Caco-2 (cell line): ENCODE measurements at regions not wholly inside any gene's neighbourhood (a gene's known extent, or its start where the extent isn't known, plus 50 kb on each side); places are given as distances from the start of the nearest gene placed in this dataset.

Source experiments
- BruUV-seq: library from RNA; stranded (reverse); fragments of 400-500 nt; replicated peaks from 2 replicates; lab custom pipeline; 2021; lab: Mats Ljungman, UMichigan
- CTCF ChIA-PET: fragments of 300-600 bp; sonication (Branson Sonifier 250); formaldehyde crosslinking; loops from one replicate; lab custom pipeline; 2022; ENCODE audit warnings: antibody characterized with exemption; lab: Charles Lee
- POLR2A ChIA-PET: fragments of 300-600 bp; sonication (Branson Sonifier 250); formaldehyde crosslinking; loops from one replicate; lab custom pipeline; 2022; ENCODE audit warnings: antibody characterized with exemption; lab: Charles Lee
- DNase-seq, 2 experiments: peaks; one replicate each; pipeline versions ENCODE4 v3.0.0 to v3.0.0-alpha.2; 2020 to 2022
- H3K27me3 ChIP-seq: replicated peaks from 2 replicates; pipeline ENCODE4 v1.6.0; 2011; ENCODE audit warnings: low read length; ENCODE audit not compliant: control insufficient read depth, insufficient read depth
- H3K36me3 ChIP-seq: 2 replicates; pipeline ENCODE4 v1.5.1; 2011; ENCODE audit warnings: low read length; ENCODE audit not compliant: control insufficient read depth, insufficient read depth
- H3K4me1 ChIP-seq: fragments of 250-450 bp; sonication (Bioruptor Pico); 2 replicates; pipeline ENCODE4 v1.5.1; 2020; ENCODE audit warnings: mild to moderate bottlenecking
- H3K4me3 ChIP-seq: 2 replicates; pipeline ENCODE4 v1.5.1; 2011; ENCODE audit warnings: low read depth, mild to moderate bottlenecking, control low read depth, low read length
- H3K9me3 ChIP-seq: fragments of 250-450 bp; sonication (Bioruptor Pico); 2 replicates; pipeline ENCODE4 v1.5.1; 2020; ENCODE audit warnings: mild to moderate bottlenecking, moderate library complexity
- H3K27ac Mint-ChIP-seq: one replicate; pipeline ENCODE4 v1.8.0; 2022; ENCODE audit warnings: mixed read lengths; ENCODE audit not compliant: unreplicated experiment
- H3K27me3 Mint-ChIP-seq: one replicate; pipeline ENCODE4 v1.8.0; 2022; ENCODE audit warnings: mixed read lengths; ENCODE audit not compliant: insufficient read depth, unreplicated experiment
- H3K36me3 Mint-ChIP-seq: one replicate; pipeline ENCODE4 v1.8.0; 2022; ENCODE audit warnings: mild to moderate bottlenecking, mixed read lengths; ENCODE audit not compliant: insufficient read depth, unreplicated experiment
- H3K4me1 Mint-ChIP-seq: one replicate; pipeline ENCODE4 v1.8.0; 2022; ENCODE audit warnings: low read depth, mixed read lengths; ENCODE audit not compliant: unreplicated experiment
- H3K4me3 Mint-ChIP-seq: one replicate; pipeline ENCODE4 v1.8.0; 2022; ENCODE audit warnings: mild to moderate bottlenecking, moderate library complexity, mixed read lengths; ENCODE audit not compliant: unreplicated experiment
- H3K9me3 Mint-ChIP-seq: one replicate; pipeline ENCODE4 v1.8.0; 2022; ENCODE audit warnings: mixed read lengths; ENCODE audit not compliant: unreplicated experiment
- intact Hi-C: fragments of 100-400 bp; cut with micrococcal nuclease; formaldehyde crosslinking; loops from one replicate; pipeline ENCODE4 v1.10.0; 2022; ENCODE audit not compliant: unreplicated experiment
- TF ChIP-seq, protein P1 (sequence below), 2 experiments: fragments of 200-600 bp in 1 of 2; IDR thresholded peaks; 1 replicate in 1 of 2; 2 replicates in 1 of 2; pipeline versions ENCODE4 v1.5.1 to v1.8.0; 2011 to 2022; ENCODE audit warnings: antibody characterized with exemption in 1 of 2, control low read depth in 1 of 2, inconsistent platforms in 1 of 2, low read depth in 1 of 2, low read length in 1 of 2, mild to moderate bottlenecking in 1 of 2, moderate library complexity in 1 of 2; ENCODE audit not compliant: insufficient read depth in 1 of 2, severe bottlenecking in 1 of 2, unreplicated experiment in 1 of 2

DNA sequence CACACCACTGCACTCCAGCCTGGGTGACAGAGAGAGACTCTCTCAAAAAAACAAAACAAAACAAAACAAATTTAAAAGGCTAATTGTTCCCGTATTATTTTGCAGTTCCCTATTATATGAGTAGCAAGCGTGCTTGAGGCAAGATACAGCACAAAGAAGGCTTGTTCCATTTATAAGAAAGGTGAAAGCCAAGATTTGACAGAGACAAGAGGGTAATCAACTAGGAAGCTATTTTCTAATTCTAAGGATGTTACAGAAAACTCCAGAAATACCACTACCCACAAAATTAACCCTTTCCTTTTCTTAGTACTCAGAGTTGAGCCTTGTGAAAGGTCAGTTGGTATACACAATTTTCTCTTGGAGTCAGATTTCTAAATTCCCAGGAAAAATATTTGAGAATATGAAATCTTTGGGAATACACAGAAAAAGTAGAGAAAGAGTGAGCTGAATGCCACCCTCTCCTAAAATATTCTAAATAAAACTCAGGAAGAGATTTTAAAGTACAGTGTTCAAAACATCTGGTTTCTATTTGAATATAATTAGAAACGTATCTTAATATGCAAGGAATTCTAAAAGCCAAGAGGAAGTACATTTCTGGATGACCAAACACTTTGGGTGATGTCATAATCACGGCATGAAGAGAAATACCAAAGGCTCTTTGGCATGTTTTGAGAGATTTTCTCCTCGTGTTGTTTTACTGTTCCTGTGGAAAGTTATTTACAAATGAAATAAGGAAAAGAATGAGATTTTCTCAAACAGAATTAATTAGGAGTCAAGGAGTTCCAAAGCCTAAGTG is 63.0 kb upstream of the FLT1 start:
- ChIA-PET POLR2A (no interaction called here), CTCF (no interaction called here)
- no peak overlapping the region for H3K4me3 ChIP-seq
- Mint-ChIP-seq H3K4me1 (peaks cover 11% of the 10 kb centered on the region), H3K27ac (no peak overlapping the region), H3K4me3 (no peak overlapping the region), H3K36me3 (no peaks in the 10 kb centered on the region), H3K27me3 (no peaks in the 10 kb centered on the region), H3K9me3 (no peaks in the 10 kb centered on the region)
- BruUV-seq = no TSS peak
- no peaks in the 10 kb centered on the region for H3K4me1 ChIP-seq
- intact Hi-C loops = no loop called here
- no peaks in the 10 kb centered on the region for H3K27me3 ChIP-seq
- H3K9me3 ChIP-seq = no peaks in the 10 kb centered on the region
- TF ChIP-seq, protein P1, sequence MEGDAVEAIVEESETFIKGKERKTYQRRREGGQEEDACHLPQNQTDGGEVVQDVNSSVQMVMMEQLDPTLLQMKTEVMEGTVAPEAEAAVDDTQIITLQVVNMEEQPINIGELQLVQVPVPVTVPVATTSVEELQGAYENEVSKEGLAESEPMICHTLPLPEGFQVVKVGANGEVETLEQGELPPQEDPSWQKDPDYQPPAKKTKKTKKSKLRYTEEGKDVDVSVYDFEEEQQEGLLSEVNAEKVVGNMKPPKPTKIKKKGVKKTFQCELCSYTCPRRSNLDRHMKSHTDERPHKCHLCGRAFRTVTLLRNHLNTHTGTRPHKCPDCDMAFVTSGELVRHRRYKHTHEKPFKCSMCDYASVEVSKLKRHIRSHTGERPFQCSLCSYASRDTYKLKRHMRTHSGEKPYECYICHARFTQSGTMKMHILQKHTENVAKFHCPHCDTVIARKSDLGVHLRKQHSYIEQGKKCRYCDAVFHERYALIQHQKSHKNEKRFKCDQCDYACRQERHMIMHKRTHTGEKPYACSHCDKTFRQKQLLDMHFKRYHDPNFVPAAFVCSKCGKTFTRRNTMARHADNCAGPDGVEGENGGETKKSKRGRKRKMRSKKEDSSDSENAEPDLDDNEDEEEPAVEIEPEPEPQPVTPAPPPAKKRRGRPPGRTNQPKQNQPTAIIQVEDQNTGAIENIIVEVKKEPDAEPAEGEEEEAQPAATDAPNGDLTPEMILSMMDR (IDR thresholded peaks at IDR 0.05; ENCODE audit: insufficient read depth in 1 of 2, low read depth in 1 of 2, low read length in 1 of 2, severe bottlenecking in 1 of 2, unreplicated experiment in 1 of 2) = no peak
- H3K36me3 ChIP-seq = no peaks in the 10 kb centered on the region
- DNase-seq = no peak

DNA sequence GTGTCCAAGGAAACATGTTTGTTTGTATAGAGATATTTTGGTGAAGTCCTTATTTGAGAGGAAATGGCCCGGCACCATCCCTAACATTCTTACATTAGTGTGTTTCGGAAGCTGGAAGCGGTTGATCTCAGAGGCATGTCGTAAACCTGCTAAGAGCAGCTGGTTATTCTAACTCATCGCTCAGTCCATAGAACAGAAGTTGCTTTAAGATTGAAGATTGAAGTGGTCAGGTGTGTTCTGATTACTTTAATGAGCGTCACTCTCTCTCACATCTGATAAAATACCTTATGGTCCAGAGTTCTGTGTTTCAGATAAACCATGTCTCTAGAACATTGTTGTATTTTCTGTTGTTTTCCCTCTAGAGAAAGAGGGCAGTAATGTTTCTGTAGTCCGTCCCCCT is 60.2 kb upstream of the FLT1 start:
- Histone ChIP-seq H3K36me3 (no peaks in the 10 kb centered on the region), H3K27me3 (no peaks in the 10 kb centered on the region), H3K9me3 (no peaks in the 10 kb centered on the region), H3K4me3 (no peak overlapping the region), H3K4me1 (no peaks in the 10 kb centered on the region)
- no TSS peak for BruUV-seq
- ChIA-PET CTCF (no interaction called here), POLR2A (no interaction called here)
- H3K27ac Mint-ChIP-seq = no peak overlapping the region
- TF ChIP-seq, protein P1 (IDR thresholded peaks at IDR 0.05; ENCODE audit: insufficient read depth in 1 of 2, low read depth in 1 of 2, low read length in 1 of 2, severe bottlenecking in 1 of 2, unreplicated experiment in 1 of 2) = no peak
- H3K27me3 Mint-ChIP-seq = no peaks in the 10 kb centered on the region
- H3K9me3 Mint-ChIP-seq = no peaks in the 10 kb centered on the region
- no peak for DNase-seq
- H3K4me1 Mint-ChIP-seq = peaks cover 24% of the 10 kb centered on the region
- no peaks in the 10 kb centered on the region for H3K36me3 Mint-ChIP-seq
- H3K4me3 Mint-ChIP-seq = no peak overlapping the region
- intact Hi-C loops = no loop called here

DNA sequence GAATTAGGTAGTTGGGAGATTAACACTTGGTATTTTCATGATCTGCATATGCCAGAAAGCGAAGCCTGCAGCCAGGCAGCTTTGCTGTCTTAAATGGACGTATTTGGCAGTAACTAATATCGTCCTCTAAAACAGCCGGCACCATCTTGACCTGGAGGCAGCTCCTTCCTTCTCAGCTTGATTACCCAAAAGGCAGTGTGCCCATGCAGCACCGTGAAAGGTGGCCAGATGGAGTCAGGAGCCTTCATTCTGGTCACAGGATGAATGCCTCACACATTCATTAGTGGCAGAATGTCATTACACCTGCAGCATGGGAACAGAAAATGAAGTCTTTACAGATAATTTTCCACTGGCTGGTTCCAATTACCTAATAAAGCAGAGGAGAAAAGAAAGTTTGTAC is 59.0 kb upstream of the FLT1 start:
- BruUV-seq = no TSS peak
- Histone ChIP-seq H3K4me3 (no peak overlapping the region), H3K27me3 (no peaks in the 10 kb centered on the region), H3K4me1 (no peaks in the 10 kb centered on the region), H3K36me3 (no peaks in the 10 kb centered on the region), H3K9me3 (no peaks in the 10 kb centered on the region)
- Mint-ChIP-seq H3K9me3 (no peaks in the 10 kb centered on the region), H3K4me1 (peaks cover 31% of the 10 kb centered on the region), H3K27ac (no peak overlapping the region), H3K27me3 (no peaks in the 10 kb centered on the region), H3K36me3 (no peaks in the 10 kb centered on the region), H3K4me3 (no peak overlapping the region)
- intact Hi-C loops = no loop called here
- TF ChIP-seq, protein P1 (IDR thresholded peaks at IDR 0.05; ENCODE audit: insufficient read depth in 1 of 2, low read depth in 1 of 2, low read length in 1 of 2, severe bottlenecking in 1 of 2, unreplicated experiment in 1 of 2) = no peak
- CTCF ChIA-PET = interaction anchor here (0.6 kb wide), 1 partner anchor 71 kb away, joined by 3 read pairs; no protein-coding TSS in a partner anchor
- POLR2A ChIA-PET = no interaction called here
- no peak for DNase-seq
